GM18951 (cell line): ENCODE measurements at regions not wholly inside any gene's neighbourhood (a gene's known extent, or its start where the extent isn't known, plus 50 kb on each side); places are given as distances from the start of the nearest gene placed in this dataset.

Experiments
- POLR2A ChIP-seq: IDR thresholded peaks from 4 replicates; pipeline ENCODE4 v1.6.1; 2011; ENCODE audit warnings: mild to moderate bottlenecking; ENCODE audit not compliant: insufficient read length, insufficient read depth; ENCODE audit errors: extremely low read depth
- in situ Hi-C: fragments of 300-500 bp; cut with MboI; formaldehyde crosslinking; loops from one replicate; pipeline ENCODE4 v1.12.0; 2022; ENCODE audit warnings: low sequenced_read_pairs, mixed read lengths, inconsistent platforms; ENCODE audit not compliant: unreplicated experiment

GRCh38 chr14:76927971-76928700 lies 100.4 kb downstream of the IRF2BPL start:
- no peak for TF ChIP-seq POLR2A
- in situ Hi-C loops = no loop called here

DNA sequence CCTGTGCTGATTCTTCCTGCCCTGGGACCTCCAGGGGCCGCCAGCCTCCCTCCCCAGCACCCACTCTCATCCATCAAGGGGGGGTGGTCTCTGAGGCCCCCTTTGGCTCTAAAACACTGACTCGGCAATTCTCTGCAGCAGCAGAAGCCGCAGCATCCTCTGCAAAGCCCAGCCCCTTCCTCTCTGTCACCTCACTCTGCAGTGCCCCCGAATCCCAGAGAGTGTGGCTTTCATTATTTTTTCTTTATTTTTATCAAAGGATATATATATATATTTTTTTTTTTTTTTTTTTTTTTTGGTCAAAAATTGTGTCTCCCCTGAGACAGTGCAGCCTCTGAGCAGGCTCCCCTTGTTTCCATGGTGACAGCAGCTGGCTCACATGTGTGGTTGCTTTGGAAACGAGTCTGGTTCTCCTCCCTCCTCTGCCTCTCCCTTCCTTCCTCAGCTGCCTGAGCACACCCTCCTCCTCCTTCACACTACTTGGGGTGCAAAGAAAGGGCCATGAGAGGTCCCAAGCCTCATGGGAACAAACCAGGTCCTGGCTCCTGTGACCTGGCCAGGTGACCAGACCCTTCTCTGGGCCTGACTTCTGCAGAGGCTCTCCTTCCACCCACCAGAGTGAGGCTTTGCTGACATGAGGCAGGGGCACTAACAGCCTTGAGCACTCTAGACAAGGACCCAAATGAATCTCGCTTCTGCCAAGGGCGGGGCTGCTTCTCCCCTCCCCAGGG lies 100.5 kb downstream of the LRRC74A start:
- no peak for TF ChIP-seq POLR2A
- in situ Hi-C loops = no loop called here

DNA sequence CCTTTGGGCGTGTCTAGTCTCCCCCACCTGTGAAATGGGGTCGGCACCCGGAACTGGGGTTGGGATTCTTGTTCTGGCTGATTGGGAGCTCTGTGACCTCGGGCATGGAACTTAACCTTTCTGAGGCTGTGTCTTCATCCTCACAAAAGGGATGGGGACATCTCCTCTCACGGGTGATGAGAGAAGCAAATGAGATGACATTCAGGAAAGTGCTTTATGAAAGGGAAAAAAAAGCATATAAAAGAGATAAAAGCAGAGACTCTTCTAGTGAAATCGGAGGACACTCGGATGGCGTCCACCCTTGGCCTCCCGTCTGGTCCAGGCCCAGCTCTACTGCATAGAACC lies 98.9 kb downstream of the LRRC74A start:
- in situ Hi-C loops = no loop called here
- no peak for TF ChIP-seq POLR2A

DNA sequence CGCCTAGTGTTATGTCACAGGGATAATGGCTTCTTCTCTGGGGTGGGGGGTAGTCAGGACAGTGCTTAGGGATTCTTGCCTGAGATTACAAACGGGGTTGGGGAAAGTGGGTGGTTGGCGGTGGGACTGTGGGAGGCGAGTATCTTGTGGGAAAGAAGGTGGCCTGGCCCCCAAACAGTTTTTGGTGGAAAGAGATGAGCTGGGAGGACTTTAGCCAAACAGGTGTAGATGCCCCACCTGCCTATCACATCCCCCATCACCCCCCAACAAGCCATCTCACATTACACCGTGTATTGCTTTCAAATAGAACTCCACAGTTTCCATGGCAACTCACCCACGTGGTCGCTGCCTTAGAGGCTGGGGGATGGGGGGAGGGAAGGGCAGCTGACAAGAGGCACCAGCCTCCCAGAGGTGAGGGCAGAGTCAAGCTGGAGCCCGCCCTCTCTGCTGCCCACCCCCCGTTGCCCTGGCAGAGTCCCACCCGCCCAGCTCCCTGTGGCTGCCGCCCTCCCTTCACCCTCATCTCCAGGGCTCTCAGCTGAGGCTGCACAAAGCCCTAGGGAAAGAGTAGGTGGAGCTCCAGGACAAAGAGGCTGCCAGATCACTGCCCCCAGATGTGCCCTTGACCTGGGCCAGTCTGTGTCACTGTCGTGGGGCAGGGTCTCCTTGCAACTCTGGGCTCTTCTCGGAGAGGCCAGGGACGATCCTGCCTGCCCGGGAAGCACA lies 98.3 kb downstream of the LRRC74A start:
- in situ Hi-C loops = no loop called here

GRCh38 chr14:76923431-76924370 lies 97.5 kb downstream of the LRRC74A start:
- in situ Hi-C loops = no loop called here
- no peak for TF ChIP-seq POLR2A

More for the DNA sequence above, 98.3 kb downstream of the LRRC74A start:
- TF ChIP-seq POLR2A = no peak

DNA sequence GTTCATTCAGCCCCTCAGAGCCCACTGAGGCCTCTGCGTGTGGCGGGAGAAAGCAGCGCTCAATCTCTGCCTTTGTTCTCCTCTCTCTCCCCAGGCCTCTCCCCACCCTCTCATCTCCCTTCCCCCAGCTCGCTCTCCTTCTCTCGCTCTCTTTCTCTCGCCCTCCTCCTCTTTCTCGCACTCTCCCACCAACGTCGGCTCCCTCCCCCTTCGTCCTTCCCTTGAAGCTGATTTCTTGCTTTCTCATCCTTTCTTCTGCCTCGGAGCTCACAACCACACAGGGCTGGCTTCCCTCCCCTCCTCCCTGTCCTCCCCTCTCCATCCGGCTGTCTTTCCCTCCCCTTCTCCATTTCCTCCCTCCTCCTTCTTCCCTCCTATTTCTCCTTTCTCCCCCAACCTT lies 96.4 kb downstream of the LRRC74A start:
- TF ChIP-seq POLR2A = no peak
- in situ Hi-C loops = no loop called here

- in situ Hi-C loops = no loop called here
- TF ChIP-seq POLR2A = no peak
These were observed 95.9 kb downstream of the LRRC74A start for GRCh38 chr14:76922092-76922491.

GRCh38 chr14:76921088-76921399 lies 94.8 kb downstream of the LRRC74A start:
- no peak for TF ChIP-seq POLR2A
- in situ Hi-C loops = no loop called here

- in situ Hi-C loops = no loop called here
- TF ChIP-seq POLR2A = no peak
These were observed 94.3 kb downstream of the LRRC74A start for GRCh38 chr14:76920331-76921087.

- no peak for TF ChIP-seq POLR2A
- in situ Hi-C loops = loop anchor here (10.0 kb wide), 1 partner anchor 125 kb away; no protein-coding TSS in a partner anchor
These were observed 93.5 kb downstream of the LRRC74A start for GRCh38 chr14:76919431-76920330.
